GM19099 (cell line): ENCODE measurements at regions not wholly inside any gene's neighbourhood (a gene's known extent, or its start where the extent isn't known, plus 50 kb on each side); places are given as distances from the start of the nearest gene placed in this dataset.

ENCODE experiments used
- POLR2A ChIP-seq: IDR thresholded peaks from 3 replicates; pipeline ENCODE4 v1.6.1; 2011; ENCODE audit warnings: low read depth; ENCODE audit not compliant: insufficient read length; ENCODE audit errors: extremely low read depth

GRCh38 chr18:10201226-10201625 is 253.2 kb upstream of the APCDD1 start:
- TF ChIP-seq POLR2A = no peak

- TF ChIP-seq POLR2A = no peak
These were observed 252.8 kb upstream of the APCDD1 start for GRCh38 chr18:10201659-10202058.

- no peak for TF ChIP-seq POLR2A
These were observed 251.6 kb upstream of the APCDD1 start for GRCh38 chr18:10202845-10203321.

DNA sequence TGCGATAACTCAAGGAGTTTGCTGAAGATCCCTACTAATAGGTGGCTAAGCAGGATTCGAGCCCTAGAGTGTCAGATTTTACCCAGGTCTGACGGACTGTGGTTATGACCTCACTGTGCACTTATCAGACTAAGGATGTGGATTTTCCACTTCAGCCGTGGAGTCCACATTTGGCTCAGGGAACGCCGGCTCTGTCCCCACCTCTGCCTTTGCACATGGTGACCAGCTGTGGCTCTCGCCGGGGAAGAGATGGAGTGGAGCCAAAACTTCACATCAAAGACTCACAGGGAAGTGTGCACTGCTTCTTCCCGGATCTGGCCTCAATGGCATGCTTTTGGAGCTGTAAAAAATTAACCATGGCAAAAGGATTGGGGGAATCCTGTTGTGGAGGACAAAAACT is 249.3 kb upstream of the APCDD1 start:
- no peak for TF ChIP-seq POLR2A

DNA sequence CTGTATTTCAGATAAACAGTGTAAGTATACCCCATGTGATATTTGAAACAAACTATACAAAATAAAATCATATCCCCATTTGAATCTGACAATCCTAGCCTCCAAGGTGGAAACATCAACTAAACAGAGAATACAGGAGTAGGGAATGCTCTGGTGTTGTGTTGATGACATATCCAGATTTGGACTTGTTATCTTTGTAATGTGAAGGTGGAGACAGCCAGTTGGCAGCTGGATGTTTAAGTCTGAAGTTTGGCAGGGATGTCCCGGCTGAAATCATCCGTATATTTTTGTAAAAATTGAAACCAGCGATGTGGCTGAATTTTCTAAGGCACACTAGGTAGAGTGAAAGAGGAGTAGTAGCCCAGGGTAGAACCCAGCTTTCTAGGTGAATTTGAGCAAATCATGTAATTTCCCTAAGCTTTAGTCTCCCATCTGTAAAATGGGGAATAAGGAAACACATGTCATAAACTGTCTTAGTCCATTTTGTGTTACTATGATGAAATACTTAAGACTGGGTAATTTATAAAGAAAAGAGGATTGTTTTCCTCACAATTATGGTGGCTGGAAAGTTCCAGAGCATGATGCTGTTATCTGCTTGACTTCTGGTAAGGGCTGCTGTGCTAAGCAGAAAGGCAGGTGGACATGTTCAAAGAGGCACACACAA is 246.6 kb upstream of the APCDD1 start:
- TF ChIP-seq POLR2A = no peak

DNA sequence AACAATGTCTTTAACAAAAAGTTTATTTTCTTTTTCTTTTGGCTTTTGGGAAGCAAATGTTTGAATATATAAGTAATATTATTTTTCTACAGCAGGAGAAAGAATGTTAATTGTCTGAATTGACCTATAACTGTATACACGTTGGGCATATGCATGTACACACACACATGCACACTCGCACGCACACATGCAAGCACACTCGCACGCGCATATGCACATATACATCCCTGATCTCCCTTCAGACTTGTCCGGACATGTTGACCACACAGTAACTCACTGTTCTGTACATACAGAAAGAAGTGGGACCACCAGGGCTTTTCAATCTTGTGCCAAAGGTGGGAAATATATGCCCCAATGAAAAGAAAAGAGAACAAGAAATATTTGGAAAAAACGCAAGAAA is 245.1 kb upstream of the APCDD1 start:
- TF ChIP-seq POLR2A = no peak

DNA sequence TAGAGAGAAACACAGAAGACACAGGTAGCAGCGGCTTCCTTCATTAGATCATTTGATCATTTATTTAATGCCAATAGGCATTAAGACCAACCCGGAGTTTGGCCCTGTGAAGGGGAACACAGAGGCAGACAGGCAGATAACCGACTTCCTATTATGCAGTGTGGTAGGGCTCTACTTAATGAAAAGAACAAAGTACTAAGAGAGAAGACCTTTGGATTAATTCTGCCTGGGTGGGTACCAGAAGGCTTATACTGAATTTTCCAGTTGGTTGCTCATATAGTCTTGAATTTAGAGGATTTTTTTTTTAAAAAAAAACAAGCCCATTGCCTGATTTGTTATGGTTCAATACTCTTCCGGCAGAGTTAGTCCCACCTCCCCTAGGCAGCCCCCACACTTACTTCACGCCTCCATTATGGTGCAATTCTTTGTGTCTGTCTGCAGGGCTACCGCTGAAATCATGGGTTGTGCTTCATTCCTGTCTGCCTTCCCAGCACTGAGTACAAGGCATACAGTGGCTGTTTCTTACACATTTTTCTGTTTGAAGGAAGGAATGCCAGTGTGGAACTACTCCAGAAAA is 244.3 kb upstream of the APCDD1 start:
- no peak for TF ChIP-seq POLR2A

GRCh38 chr18:10213526-10213925 is 240.9 kb upstream of the APCDD1 start:
- TF ChIP-seq POLR2A = no peak

GRCh38 chr18:10215446-10215845 is 239.0 kb upstream of the APCDD1 start:
- TF ChIP-seq POLR2A = no peak

GRCh38 chr18:10216791-10217190 is 237.6 kb upstream of the APCDD1 start:
- TF ChIP-seq POLR2A = no peak

DNA sequence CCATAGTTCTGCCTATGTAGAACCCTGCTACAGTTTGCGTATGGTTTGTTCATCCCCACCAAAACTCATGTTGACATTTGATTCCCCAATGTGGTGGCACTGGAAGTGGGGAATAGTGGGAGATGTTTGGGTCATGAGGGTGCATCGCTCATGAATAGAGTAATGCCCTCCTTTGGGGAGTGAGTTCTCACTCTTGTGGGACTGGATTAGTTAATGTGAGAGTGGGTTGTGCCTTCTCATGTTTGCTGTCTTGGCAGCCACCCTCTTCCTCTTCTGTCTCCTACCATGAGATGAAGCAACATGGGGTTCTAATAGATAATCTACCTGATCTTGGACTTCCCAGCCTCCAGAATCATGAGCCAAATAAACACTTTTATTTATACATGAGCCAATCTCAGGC is 237.2 kb upstream of the APCDD1 start:
- TF ChIP-seq POLR2A = no peak

DNA sequence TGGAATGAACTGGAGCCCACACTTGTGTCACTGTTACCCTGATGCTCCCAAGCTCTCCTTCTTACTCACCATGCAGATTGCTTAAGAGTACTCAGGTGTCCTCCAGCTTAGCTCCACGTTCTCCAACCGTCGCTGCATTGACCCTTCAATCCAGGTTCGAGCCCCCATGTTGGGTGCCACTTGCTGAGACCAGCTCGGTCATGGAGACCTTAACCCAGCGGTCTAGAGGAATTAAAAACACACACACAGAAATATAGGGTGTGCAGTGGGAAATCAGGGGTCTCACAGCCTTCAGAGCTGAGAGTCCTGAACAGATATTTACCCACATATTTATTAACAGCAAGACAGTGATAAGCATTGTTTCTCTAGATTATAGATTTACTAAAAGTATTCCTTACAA is 229.1 kb upstream of the APCDD1 start:
- no peak for TF ChIP-seq POLR2A

GRCh38 chr18:10226971-10227370 is 227.5 kb upstream of the APCDD1 start:
- no peak for TF ChIP-seq POLR2A

- TF ChIP-seq POLR2A = no peak
These were observed 226.1 kb upstream of the APCDD1 start for GRCh38 chr18:10228326-10228725.

DNA sequence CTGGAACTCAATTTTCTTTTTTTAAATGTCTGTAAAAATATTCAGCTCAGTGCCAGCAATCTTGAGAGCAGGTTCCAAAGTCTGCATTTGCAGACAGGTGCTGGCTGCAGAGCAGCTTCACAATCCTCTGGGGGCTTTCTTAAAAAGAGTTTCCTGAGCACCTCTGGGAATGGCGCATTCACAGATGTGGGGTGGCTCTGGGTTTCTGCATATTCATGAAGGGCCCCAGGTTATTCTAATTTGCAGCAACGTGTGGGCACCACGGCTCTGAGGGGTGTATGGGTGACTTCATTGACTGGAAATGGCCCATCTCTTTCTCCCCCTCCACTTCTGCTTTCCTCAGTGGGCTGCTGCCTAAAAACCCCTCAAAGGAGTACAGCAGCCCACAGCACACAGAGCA is 225.0 kb upstream of the APCDD1 start:
- no peak for TF ChIP-seq POLR2A

- TF ChIP-seq POLR2A = no peak
These were observed 224.4 kb upstream of the APCDD1 start for GRCh38 chr18:10230072-10230471.

DNA sequence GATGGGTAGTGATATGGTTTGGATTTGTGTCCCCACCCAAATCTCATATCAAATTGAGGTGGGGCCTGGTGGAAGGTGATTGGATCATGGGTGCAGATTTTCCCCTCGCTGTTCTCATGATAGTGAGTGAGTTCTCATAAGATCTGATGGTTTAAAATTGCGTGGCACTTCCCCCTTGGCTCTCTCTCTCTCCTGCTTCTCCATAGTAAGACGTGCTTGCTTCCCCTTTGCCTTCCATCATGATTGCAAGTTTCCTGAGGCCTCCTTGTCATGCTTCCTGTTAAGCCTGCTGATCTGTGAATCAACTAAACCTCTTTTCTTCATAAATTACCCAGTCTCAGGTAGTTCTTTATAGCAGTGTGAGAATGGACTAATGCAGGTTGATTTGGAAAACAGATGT is 223.2 kb upstream of the APCDD1 start:
- TF ChIP-seq POLR2A = no peak
